ENCODE measurements at regions not wholly inside any gene's neighbourhood (a gene's known extent, or its start where the extent isn't known, plus 50 kb on each side); places are given as distances from the start of the nearest gene placed in this dataset.

DNA sequence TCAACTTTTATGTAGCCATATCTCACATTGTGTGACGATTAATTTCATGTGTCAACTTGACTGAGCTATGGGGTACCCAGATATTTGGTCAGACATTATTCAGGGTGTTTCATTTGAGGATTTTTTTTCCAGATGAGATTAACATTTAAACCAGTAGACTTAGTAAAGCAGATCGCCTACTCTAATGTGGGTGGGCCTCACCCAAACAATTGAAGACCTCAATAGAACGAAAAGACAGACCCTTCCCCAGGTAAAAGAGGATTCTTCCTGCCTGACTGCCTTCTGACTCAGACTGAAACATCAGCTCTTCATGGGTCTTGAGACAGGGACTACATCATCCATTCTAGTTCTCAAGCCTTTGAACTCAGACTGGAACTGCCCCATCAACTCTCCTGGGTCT lies 231.7 kb upstream of the SASH1 start:
- Histone ChIP-seq H3K9ac (ENCODE audit: low read depth, low read length) (no peak overlapping the region), H3K27ac (ENCODE audit: low read length) (no peak overlapping the region), H3K4me3 (ENCODE audit: low read depth in 1 of 2, low read length in 2 of 2) (no peak overlapping the region), H2AFZ (ENCODE audit: low read depth, low read length) (no peak overlapping the region), H3K4me2 (ENCODE audit: insufficient read depth, low read length) (no peak overlapping the region), H3K36me3 (ENCODE audit: insufficient read depth, low read length) (no peaks in the 10 kb centered on the region), H3K27me3 (ENCODE audit: insufficient read depth, low read length, poor library complexity) (peaks cover 2% of the 10 kb centered on the region), H3K9me3 (ENCODE audit: insufficient read depth, low read length, severe bottlenecking) (no peaks in the 10 kb centered on the region), H3K4me1 (ENCODE audit: insufficient read depth, low read length) (no peaks in the 10 kb centered on the region), H4K20me1 (ENCODE audit: insufficient read depth, low read length) (no peaks in the 10 kb centered on the region), H3K79me2 (ENCODE audit: insufficient read depth, low read length) (no peaks in the 10 kb centered on the region)
- no peak for TF ChIP-seq EZH2 (IDR thresholded peaks at IDR 0.05; ENCODE audit: borderline replicate concordance, low read depth, low read length, severe bottlenecking)
- TF ChIP-seq, protein P1, sequence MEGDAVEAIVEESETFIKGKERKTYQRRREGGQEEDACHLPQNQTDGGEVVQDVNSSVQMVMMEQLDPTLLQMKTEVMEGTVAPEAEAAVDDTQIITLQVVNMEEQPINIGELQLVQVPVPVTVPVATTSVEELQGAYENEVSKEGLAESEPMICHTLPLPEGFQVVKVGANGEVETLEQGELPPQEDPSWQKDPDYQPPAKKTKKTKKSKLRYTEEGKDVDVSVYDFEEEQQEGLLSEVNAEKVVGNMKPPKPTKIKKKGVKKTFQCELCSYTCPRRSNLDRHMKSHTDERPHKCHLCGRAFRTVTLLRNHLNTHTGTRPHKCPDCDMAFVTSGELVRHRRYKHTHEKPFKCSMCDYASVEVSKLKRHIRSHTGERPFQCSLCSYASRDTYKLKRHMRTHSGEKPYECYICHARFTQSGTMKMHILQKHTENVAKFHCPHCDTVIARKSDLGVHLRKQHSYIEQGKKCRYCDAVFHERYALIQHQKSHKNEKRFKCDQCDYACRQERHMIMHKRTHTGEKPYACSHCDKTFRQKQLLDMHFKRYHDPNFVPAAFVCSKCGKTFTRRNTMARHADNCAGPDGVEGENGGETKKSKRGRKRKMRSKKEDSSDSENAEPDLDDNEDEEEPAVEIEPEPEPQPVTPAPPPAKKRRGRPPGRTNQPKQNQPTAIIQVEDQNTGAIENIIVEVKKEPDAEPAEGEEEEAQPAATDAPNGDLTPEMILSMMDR (IDR thresholded peaks at IDR 0.05; ENCODE audit: borderline replicate concordance, extremely low read depth, low read length, poor library complexity, severe bottlenecking) = no peak
- ATAC-seq (ENCODE audit: insufficient read depth, low read depth) (no peak), DNase-seq (no peak)

DNA sequence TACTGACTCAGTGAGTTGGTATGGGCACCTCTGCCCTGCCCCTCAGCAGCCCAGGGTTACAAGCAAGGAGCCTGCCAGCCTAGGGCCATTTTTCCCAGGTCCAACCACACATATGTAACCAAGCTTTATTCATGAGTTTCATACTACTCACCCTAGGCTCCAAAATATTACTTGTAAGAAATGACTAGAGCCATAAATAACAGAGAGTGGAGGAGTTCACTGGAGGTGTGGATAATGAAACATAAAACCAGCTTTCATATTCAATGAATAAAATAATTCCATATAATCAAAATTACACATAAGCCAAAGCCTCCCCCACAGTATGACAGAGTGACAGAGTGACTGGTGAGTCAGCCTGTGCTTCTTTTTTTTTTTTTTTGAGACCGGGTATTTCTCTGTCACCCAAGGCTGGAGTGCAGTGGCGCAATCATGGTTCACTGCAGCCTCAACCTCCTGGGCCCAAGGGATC lies 229.8 kb upstream of the SASH1 start:
- ATAC-seq (ENCODE audit: insufficient read depth, low read depth) (no peak), DNase-seq (no peak)
- TF ChIP-seq, protein P1 (IDR thresholded peaks at IDR 0.05; ENCODE audit: borderline replicate concordance, extremely low read depth, low read length, poor library complexity, severe bottlenecking) = no peak
- no peak for TF ChIP-seq EZH2 (IDR thresholded peaks at IDR 0.05; ENCODE audit: borderline replicate concordance, low read depth, low read length, severe bottlenecking)
- Histone ChIP-seq H3K4me1 (ENCODE audit: insufficient read depth, low read length) (no peaks in the 10 kb centered on the region), H3K4me2 (ENCODE audit: insufficient read depth, low read length) (no peak overlapping the region), H3K27me3 (ENCODE audit: insufficient read depth, low read length, poor library complexity) (peaks cover 2% of the 10 kb centered on the region), H3K4me3 (ENCODE audit: low read depth in 1 of 2, low read length in 2 of 2) (no peak overlapping the region), H3K9ac (ENCODE audit: low read depth, low read length) (no peak overlapping the region), H3K79me2 (ENCODE audit: insufficient read depth, low read length) (no peaks in the 10 kb centered on the region), H3K36me3 (ENCODE audit: insufficient read depth, low read length) (no peaks in the 10 kb centered on the region), H2AFZ (ENCODE audit: low read depth, low read length) (no peak overlapping the region), H3K27ac (ENCODE audit: low read length) (no peak overlapping the region), H4K20me1 (ENCODE audit: insufficient read depth, low read length) (no peaks in the 10 kb centered on the region), H3K9me3 (ENCODE audit: insufficient read depth, low read length, severe bottlenecking) (no peaks in the 10 kb centered on the region)

GRCh38 chr6:148116001-148116400 lies 226.6 kb upstream of the SASH1 start:
- no peak overlapping the region for H3K27ac ChIP-seq (ENCODE audit: low read length)
- ATAC-seq (ENCODE audit: insufficient read depth, low read depth) = no peak

More at GRCh38 chr6:148116001-148116400, 226.6 kb upstream of the SASH1 start:
- Histone ChIP-seq H3K27me3 (ENCODE audit: insufficient read depth, low read length, poor library complexity) (peaks cover 2% of the 10 kb centered on the region), H3K9me3 (ENCODE audit: insufficient read depth, low read length, severe bottlenecking) (no peaks in the 10 kb centered on the region), H3K4me1 (ENCODE audit: insufficient read depth, low read length) (no peaks in the 10 kb centered on the region), H2AFZ (ENCODE audit: low read depth, low read length) (no peak overlapping the region), H3K4me2 (ENCODE audit: insufficient read depth, low read length) (no peak overlapping the region), H3K9ac (ENCODE audit: low read depth, low read length) (no peak overlapping the region), H3K4me3 (ENCODE audit: low read depth in 1 of 2, low read length in 2 of 2) (no peak overlapping the region), H4K20me1 (ENCODE audit: insufficient read depth, low read length) (no peaks in the 10 kb centered on the region), H3K79me2 (ENCODE audit: insufficient read depth, low read length) (no peaks in the 10 kb centered on the region), H3K36me3 (ENCODE audit: insufficient read depth, low read length) (no peaks in the 10 kb centered on the region)
- TF ChIP-seq, protein P1 (IDR thresholded peaks at IDR 0.05; ENCODE audit: borderline replicate concordance, extremely low read depth, low read length, poor library complexity, severe bottlenecking) = no peak
- no peak for TF ChIP-seq EZH2 (IDR thresholded peaks at IDR 0.05; ENCODE audit: borderline replicate concordance, low read depth, low read length, severe bottlenecking)
- no peak for DNase-seq
